CD4-positive, alpha-beta T cell treated with Interleukin-12 subunit alpha and Interleukin-12 subunit beta, for 1 hour (primary cell): ENCODE measurements at regions not wholly inside any gene's neighbourhood (a gene's known extent, or its start where the extent isn't known, plus 50 kb on each side); places are given as distances from the start of the nearest gene placed in this dataset.
"Not testable (repeated sequence)": the region's sequence is repeated elsewhere in the genome, so short reads cannot be mapped to it uniquely, and the experiment has no call there.

Experiments used
- DNase-seq: peaks from one replicate; pipeline ENCODE4 v3.0.0-alpha.2; 2020

DNA sequence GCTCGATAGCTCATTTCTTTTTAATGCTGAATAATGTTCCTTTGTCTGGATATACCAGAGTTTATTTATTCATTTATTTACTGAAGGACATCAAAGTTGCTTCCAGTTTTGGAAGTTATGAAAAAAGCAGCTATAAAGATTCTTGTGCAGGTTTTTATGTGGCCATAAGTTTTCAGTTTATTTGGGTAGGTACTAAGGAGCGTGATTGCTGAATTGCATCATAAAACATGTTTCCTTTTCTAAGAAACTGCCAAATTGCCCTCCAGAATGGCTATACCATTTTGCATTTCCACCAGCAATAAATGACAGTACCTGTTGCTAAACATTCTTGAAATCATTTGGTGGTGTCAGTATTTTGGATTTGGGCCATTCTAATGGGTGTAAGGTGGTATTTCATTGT, 1067.7 kb upstream of the SPRY2 start:
- DNase-seq, result no peak

- no peak for DNase-seq
Measured at GRCh38 chr13:81406639-81407292, 1065.8 kb upstream of the SPRY2 start.

GRCh38 chr13:81406022-81406421, 1065.1 kb upstream of the SPRY2 start:
- DNase-seq, result no peak

DNA sequence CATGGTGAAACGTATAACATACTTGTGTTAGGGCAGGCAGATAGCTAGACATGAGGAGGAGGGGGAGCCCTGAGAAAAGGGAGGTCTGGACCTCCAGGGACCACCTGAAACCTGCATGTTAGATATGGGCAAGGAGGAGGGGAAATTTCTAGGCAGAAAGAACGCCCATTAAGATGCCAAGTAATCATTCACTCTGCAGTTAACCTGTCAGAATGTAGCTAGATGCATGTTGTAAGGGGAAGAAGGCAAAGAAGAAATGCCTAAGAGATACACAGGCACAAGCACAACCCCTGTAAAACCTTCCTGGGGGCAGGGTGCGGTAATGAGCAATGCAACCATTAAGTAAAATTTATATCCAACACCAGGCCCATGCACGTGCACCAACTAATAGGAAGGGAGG, 1055.3 kb upstream of the SPRY2 start:
- DNase-seq, result no peak

GRCh38 chr13:81395368-81395767, 1054.4 kb upstream of the SPRY2 start:
- no peak for DNase-seq

DNA sequence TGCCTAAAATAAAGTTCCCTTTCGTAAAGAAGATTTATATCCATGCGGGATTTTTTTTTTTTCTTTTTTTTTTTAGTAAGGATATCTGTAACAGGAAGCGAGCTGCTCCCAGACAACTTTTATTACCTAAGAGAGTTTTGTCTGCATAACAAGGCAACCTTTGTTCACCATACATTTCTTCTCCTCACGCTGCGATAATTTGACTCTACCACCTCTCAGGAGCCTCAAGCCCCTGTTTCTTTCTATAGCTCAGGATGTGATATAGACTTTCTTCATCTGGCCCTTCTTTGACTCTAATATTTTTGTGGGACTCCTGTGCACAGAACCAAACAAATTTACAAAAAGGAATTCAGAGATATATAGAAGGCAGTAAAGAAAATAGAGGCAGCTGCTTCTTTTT, 1053.7 kb upstream of the SPRY2 start:
- DNase-seq, result no peak

GRCh38 chr13:81393721-81394120, 1052.8 kb upstream of the SPRY2 start:
- no peak for DNase-seq

DNA sequence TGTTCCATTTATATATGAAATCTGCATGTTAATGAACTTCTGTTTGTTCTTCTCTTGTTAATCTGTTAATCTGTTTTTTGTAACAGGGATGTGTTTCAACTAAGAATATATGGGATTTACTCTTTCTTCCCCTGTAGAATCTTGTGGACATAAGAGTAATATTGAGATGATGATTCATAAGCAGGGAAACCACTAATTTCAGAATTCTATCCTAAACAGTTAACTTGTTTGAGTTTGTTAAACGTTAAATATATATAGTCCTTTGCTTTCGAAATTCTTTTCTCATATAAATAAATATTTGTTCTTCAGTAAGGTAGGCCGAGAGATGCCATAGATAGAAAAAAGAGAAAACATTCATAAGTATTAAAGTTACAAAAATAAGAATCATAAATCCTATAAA, 1052.2 kb upstream of the SPRY2 start:
- no peak for DNase-seq

- no peak for DNase-seq
Measured at GRCh38 chr13:81388400-81388799, 1047.5 kb upstream of the SPRY2 start.

DNA sequence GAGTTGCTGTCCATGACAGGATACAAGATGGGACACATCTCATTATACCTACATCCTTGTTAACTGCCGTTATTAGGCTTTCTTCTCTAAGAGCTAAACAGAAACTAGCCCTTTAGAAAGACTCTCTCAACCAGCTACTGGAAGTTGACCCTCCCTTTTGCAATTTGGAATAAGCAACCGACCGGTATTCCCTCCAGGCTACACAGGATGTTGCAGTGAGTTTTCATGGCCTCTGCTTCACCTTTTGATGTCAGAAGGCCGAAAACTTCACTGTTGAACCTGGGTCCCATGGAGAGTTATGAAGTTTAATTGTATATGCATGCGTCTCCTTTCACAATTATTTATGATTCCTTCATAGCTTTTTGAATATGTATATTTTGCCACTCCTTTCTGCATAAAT, 1042.5 kb upstream of the SPRY2 start:
- no peak for DNase-seq

DNA sequence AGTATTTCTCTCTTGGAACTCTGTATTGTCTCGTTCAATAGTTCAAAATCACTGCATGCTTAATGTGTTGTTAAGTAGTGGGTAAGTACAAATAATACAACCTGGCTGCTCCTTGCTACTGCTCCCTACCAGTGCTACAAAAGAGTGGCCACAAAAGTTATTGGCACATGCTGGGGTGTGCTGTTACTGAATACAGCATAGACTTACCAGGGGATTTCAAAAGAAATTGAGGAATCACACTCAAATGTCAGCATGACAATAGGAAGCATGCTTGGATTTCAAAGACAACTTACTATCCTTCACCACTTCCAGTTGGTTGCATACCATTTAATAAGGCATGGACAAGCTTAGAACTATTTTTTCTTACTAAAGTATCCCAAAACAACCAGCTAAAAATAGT, 1041.3 kb upstream of the SPRY2 start:
- DNase-seq, result no peak

DNA sequence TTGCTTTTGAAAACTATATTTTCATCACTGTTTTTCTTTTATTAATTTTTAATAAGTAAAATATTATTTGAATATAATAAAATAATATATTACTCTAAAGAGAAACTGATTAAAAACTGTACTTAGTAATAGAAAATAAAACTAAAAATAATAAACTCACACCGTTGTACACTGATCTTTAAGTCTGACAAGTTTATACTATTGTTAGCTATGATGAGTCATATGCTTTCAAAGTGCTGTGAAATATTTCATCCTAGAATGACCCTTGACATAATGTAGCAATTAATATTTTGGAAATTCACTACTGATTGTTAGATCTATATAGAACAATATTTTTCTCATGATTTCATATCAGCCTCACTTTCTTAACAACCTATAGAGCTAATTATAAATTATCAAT, 1040.6 kb upstream of the SPRY2 start:
- no peak for DNase-seq

DNA sequence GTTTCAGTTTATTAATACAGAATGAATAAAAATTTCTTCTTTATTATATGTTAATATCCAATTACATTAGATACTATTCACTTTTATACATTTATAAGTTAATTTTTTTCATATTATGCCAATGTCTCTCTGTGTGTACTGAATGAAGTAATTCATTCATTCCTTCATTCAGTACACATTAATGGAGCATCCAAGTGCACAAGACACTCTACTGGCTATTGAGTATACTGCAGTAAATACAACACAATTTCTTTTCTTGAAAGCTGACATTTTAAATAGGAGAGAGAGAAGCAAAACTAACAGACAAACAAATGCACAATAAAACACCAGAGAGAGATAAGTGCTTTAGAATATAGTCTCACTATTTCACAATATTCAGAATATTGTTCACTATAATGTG, 1038.3 kb upstream of the SPRY2 start:
- DNase-seq, result no peak

DNA sequence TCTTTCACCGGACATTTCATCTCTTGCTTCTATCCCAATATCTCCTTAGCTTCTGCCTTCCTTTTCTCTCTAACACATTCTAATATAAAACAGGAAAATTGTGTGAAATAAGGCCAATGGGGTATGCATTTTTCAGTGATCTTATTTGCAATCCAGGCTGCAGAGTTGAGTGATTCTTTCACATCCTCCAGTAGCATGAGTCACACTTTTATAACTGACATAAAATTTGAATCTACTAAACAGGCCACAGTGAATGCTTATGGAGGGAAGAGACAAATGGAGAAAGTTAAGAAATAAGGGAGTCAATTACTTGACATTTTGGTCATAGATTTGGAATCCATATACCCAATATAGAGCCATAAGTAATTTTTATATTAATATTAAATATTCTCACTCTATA, 1037.0 kb upstream of the SPRY2 start:
- no peak for DNase-seq

DNA sequence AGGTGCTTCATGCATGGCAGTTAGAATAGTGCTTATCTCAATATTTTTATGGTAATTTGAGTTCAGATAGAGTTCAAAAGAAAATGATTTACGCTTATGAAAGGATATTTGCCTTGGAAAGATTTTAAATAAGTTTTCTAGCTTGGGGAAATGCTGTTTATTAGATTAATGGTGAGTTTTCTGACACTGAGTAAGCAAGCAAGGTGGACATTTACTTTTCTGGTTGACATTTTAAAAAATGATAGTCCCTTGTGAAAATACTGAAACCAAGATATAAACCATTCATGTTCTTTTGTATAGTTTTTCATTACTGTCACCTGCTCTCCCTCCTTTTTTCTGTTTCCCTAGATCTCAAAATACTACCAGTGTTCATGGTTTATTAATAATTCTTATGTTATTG, 1034.8 kb upstream of the SPRY2 start:
- no peak for DNase-seq

DNA sequence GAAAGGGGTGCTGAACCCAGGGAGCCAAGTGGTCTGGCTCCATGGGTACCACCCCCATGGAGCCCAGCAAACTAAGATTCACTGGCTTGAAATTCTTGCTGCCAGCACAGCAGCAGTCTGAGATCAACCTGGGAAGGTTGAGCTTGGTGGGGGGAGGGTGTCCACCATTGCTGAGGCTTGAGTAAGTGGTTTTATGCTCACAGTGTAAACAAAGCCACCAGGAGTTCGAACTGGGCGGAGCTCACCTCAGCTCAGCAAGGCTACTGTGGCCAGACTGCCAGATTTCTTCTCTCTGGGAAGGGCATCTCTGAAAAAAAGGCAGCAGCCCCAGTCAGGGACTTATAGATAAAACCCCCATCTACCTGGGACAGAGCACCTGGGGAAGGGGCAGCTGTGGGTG, 1021.8 kb upstream of the SPRY2 start:
- DNase-seq, result not testable (repeated sequence)

GRCh38 chr13:81350056-81350455, 1009.1 kb upstream of the SPRY2 start:
- no peak for DNase-seq

GRCh38 chr13:81340118-81341069, 999.5 kb upstream of the SPRY2 start:
- not testable (repeated sequence) for DNase-seq

GRCh38 chr13:81339666-81340065, 998.7 kb upstream of the SPRY2 start:
- DNase-seq, result not testable (repeated sequence)

- no peak for DNase-seq
Measured at GRCh38 chr13:81334481-81334880, 993.6 kb upstream of the SPRY2 start.

GRCh38 chr13:81326913-81327312, 986.0 kb upstream of the SPRY2 start:
- DNase-seq, result no peak

- DNase-seq, result no peak
Measured at GRCh38 chr13:81320516-81320915, 979.6 kb upstream of the SPRY2 start.

- no peak for DNase-seq
Measured at GRCh38 chr13:81319351-81319750, 978.4 kb upstream of the SPRY2 start.

DNA sequence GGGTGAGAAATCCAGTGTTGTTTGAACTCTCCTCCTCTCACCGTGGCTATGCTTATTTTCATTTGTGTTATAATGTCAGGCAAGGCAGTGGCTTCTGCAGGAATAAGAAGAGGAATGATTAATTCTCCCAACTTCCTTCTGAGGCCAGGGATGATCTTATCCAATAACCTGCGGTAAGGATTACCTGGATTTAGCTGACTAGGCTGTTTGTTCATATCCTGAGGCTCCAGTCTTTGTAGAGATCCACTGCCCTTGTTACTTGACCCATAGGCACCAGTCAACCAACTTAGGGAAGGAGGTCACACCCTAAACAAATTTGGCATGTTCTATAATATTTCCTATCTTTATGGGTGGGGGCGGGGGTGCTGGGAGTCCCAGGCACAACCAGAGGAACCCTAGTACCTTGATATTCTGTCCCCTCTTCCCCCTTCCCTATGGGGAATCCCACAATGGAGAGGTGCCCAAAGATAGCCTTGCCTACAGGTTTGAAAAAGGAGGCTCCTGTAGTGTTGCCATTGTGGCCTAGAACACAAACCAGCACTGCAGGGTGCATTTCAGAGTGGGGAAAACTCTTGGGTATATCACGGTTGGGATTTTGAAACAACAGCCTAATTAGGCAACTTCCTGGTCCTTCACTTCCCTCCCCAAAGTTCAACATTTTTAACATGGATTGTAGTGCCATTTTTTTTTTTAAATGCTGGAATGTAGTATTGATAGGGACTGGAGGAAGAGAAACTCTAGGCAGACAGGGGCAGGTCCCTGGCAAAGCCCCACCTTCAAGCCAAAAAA, 977.5 kb upstream of the SPRY2 start:
- DNase-seq, result no peak
